ENCODE measurements at regions not wholly inside any gene's neighbourhood (a gene's known extent, or its start where the extent isn't known, plus 50 kb on each side); places are given as distances from the start of the nearest gene placed in this dataset.

DNA sequence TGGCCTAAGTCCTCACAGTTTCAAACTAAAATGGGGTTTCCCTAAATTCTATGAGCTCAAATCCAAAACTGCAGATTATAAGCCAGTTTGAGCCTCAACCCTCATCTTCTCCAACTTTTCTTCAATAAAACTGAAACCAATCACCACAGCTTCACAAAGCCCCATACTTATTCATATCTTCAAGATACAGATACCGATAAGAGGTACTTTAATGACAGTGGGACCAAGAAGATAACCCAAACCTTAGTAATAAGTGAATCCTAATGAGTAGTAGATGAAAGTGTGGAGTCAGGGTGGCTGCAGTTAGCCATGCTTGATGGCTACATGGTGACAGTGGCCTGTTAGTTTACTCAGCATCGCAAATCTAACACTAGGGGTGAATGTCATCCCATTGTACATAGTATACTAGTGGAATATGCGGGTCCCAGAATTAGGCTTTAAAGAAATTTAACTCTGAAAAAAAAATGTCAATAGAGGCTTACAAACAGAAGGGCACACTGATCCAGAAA, 395.8 kb upstream of the PHF14 start:
- TF ChIP-seq, protein P1, sequence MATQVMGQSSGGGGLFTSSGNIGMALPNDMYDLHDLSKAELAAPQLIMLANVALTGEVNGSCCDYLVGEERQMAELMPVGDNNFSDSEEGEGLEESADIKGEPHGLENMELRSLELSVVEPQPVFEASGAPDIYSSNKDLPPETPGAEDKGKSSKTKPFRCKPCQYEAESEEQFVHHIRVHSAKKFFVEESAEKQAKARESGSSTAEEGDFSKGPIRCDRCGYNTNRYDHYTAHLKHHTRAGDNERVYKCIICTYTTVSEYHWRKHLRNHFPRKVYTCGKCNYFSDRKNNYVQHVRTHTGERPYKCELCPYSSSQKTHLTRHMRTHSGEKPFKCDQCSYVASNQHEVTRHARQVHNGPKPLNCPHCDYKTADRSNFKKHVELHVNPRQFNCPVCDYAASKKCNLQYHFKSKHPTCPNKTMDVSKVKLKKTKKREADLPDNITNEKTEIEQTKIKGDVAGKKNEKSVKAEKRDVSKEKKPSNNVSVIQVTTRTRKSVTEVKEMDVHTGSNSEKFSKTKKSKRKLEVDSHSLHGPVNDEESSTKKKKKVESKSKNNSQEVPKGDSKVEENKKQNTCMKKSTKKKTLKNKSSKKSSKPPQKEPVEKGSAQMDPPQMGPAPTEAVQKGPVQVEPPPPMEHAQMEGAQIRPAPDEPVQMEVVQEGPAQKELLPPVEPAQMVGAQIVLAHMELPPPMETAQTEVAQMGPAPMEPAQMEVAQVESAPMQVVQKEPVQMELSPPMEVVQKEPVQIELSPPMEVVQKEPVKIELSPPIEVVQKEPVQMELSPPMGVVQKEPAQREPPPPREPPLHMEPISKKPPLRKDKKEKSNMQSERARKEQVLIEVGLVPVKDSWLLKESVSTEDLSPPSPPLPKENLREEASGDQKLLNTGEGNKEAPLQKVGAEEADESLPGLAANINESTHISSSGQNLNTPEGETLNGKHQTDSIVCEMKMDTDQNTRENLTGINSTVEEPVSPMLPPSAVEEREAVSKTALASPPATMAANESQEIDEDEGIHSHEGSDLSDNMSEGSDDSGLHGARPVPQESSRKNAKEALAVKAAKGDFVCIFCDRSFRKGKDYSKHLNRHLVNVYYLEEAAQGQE (IDR thresholded peaks at IDR 0.05; ENCODE audit: low read depth) = no peak
- TF ChIP-seq POLR2AphosphoS5 (IDR thresholded peaks at IDR 0.05; ENCODE audit: low read depth, low read length) (no peak), POLR2A (IDR thresholded peaks at IDR 0.05; ENCODE audit: borderline replicate concordance, extremely low read depth, insufficient read depth, insufficient read length) (no peak), JUND (IDR thresholded peaks at IDR 0.05) (no peak), FOSL1 (IDR thresholded peaks at IDR 0.05; ENCODE audit: low read depth) (no peak), TCF7L2 (IDR thresholded peaks at IDR 0.05; ENCODE audit: borderline replicate concordance, extremely low read depth, insufficient read depth, insufficient read length) (no peak), EZH2phosphoT487 (IDR thresholded peaks at IDR 0.05; ENCODE audit: borderline replicate concordance) (no peak), ZNF274 (IDR thresholded peaks at IDR 0.05; ENCODE audit: low read depth, low read length) (no peak), SRF (IDR thresholded peaks at IDR 0.05; ENCODE audit: low read depth) (no peak), CEBPB (IDR thresholded peaks at IDR 0.05; ENCODE audit: low read depth) (no peak), YY1 (IDR thresholded peaks at IDR 0.05; ENCODE audit: extremely low read depth, insufficient replicate concordance, low read depth, low read length) (no peak), ELF1 (IDR thresholded peaks at IDR 0.05; ENCODE audit: borderline replicate concordance, low read depth) (no peak), EZH2 (IDR thresholded peaks at IDR 0.05) (no peak), SP1 (IDR thresholded peaks at IDR 0.05; ENCODE audit: low read depth) (no peak), CBX3 (IDR thresholded peaks at IDR 0.05; ENCODE audit: low read depth) (no peak)
- TF ChIP-seq, protein P2, sequence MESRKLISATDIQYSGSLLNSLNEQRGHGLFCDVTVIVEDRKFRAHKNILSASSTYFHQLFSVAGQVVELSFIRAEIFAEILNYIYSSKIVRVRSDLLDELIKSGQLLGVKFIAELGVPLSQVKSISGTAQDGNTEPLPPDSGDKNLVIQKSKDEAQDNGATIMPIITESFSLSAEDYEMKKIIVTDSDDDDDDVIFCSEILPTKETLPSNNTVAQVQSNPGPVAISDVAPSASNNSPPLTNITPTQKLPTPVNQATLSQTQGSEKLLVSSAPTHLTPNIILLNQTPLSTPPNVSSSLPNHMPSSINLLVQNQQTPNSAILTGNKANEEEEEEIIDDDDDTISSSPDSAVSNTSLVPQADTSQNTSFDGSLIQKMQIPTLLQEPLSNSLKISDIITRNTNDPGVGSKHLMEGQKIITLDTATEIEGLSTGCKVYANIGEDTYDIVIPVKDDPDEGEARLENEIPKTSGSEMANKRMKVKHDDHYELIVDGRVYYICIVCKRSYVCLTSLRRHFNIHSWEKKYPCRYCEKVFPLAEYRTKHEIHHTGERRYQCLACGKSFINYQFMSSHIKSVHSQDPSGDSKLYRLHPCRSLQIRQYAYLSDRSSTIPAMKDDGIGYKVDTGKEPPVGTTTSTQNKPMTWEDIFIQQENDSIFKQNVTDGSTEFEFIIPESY (IDR thresholded peaks at IDR 0.05; ENCODE audit: extremely low read depth, insufficient replicate concordance, low read length) = no peak
- TF ChIP-seq, protein P3, sequence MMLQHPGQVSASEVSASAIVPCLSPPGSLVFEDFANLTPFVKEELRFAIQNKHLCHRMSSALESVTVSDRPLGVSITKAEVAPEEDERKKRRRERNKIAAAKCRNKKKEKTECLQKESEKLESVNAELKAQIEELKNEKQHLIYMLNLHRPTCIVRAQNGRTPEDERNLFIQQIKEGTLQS (IDR thresholded peaks at IDR 0.05) = no peak
- TF ChIP-seq, protein P4, sequence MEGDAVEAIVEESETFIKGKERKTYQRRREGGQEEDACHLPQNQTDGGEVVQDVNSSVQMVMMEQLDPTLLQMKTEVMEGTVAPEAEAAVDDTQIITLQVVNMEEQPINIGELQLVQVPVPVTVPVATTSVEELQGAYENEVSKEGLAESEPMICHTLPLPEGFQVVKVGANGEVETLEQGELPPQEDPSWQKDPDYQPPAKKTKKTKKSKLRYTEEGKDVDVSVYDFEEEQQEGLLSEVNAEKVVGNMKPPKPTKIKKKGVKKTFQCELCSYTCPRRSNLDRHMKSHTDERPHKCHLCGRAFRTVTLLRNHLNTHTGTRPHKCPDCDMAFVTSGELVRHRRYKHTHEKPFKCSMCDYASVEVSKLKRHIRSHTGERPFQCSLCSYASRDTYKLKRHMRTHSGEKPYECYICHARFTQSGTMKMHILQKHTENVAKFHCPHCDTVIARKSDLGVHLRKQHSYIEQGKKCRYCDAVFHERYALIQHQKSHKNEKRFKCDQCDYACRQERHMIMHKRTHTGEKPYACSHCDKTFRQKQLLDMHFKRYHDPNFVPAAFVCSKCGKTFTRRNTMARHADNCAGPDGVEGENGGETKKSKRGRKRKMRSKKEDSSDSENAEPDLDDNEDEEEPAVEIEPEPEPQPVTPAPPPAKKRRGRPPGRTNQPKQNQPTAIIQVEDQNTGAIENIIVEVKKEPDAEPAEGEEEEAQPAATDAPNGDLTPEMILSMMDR (IDR thresholded peaks at IDR 0.05 in 2 of 3, conservative IDR thresholded peaks at IDR 0.05 in 1 of 3; ENCODE audit: borderline replicate concordance in 1 of 3, insufficient read depth in 1 of 3, low read depth in 2 of 3, low read length in 2 of 3) = no peak
- TF ChIP-seq, protein P5, sequence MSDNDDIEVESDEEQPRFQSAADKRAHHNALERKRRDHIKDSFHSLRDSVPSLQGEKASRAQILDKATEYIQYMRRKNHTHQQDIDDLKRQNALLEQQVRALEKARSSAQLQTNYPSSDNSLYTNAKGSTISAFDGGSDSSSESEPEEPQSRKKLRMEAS (IDR thresholded peaks at IDR 0.05) = no peak
- intact Hi-C loops (cut with micrococcal nuclease) = no loop called here
- no TSS peak for BruUV-seq (replicated peaks)
- no peaks in the 10 kb centered on the region for H3K9me3 ChIP-seq (ENCODE audit: control insufficient read depth in 1 of 2, insufficient read depth in 1 of 2, low read depth in 1 of 2, low read length in 2 of 2)
- no peaks in the 10 kb centered on the region for H3K4me1 ChIP-seq (ENCODE audit: control insufficient read depth in 1 of 2, insufficient read depth in 2 of 2, low read length in 2 of 2)
- no peaks in the 10 kb centered on the region for H3K9me2 ChIP-seq (ENCODE audit: insufficient read depth)
- no peaks in the 10 kb centered on the region for H3K27me3 ChIP-seq (ENCODE audit: insufficient read depth, low read length)
- CTCF ChIA-PET = no interaction called here
- H3K36me3 ChIP-seq (ENCODE audit: control insufficient read depth in 1 of 2, insufficient read depth in 2 of 2, low read length in 2 of 2) = no peaks in the 10 kb centered on the region
- no peak overlapping the region for H3K9ac ChIP-seq (ENCODE audit: low read length)
- DNase-seq (ENCODE audit: low read depth, low spot score) (no peak), ATAC-seq (no peak)
- no peak overlapping the region for H3K4me2 ChIP-seq (ENCODE audit: low read length)
- POLR2A ChIA-PET = no interaction called here
- RAD21 ChIA-PET (ENCODE audit: low non-redundant PET in 1 of 2, low total read pairs in 2 of 2, uncharacterized antibody in 2 of 2, unreplicated experiment in 2 of 2) = no interaction called here
- H3K27ac ChIP-seq (ENCODE audit: low read depth, low read length) = no peak overlapping the region
- H4K20me1 ChIP-seq (ENCODE audit: insufficient read depth) = no peaks in the 10 kb centered on the region
- H2AFZ ChIP-seq (ENCODE audit: low read depth, low read length, poor library complexity, severe bottlenecking) = no peak overlapping the region
- H3K4me3 ChIP-seq (replicated peaks in 1 of 2; ENCODE audit: low read depth in 1 of 2, low read length in 2 of 2) = no peak overlapping the region
- H3K79me2 ChIP-seq (ENCODE audit: insufficient read depth, low read length) = no peaks in the 10 kb centered on the region
